ENCODE measurements at regions not wholly inside any gene's neighbourhood (a gene's known extent, or its start where the extent isn't known, plus 50 kb on each side); places are given as distances from the start of the nearest gene placed in this dataset.

GRCh38 chr5:87786471-87786870, 373.7 kb upstream of the CCNH start:
- H3K9me2 ChIP-seq (ENCODE audit: insufficient read depth, low read length) = no peaks in the 10 kb centered on the region
- no peak overlapping the region for H3K4me2 ChIP-seq (ENCODE audit: low read length)
- H3K27ac ChIP-seq (ENCODE audit: low read depth, low read length, poor library complexity, severe bottlenecking) = no peak overlapping the region
- BruUV-seq (replicated peaks) = no TSS peak
- H2AFZ ChIP-seq (ENCODE audit: low read length) = no peak overlapping the region
- H3K36me3 ChIP-seq (ENCODE audit: insufficient read depth, low read length) = no peaks in the 10 kb centered on the region
- intact Hi-C loops (cut with micrococcal nuclease; ENCODE audit: unreplicated experiment) = loop anchor here (10.0 kb wide), 2 partner anchors 358 to 938 kb away; no protein-coding TSS in a partner anchor
- H4K20me1 ChIP-seq (ENCODE audit: insufficient read depth, low read length) = no peaks in the 10 kb centered on the region
- POLR2A ChIA-PET = interaction anchor here (0.6 to 1.1 kb wide), 2 partner anchors 21 to 892 kb away, joined by 3 to 4 read pairs; no protein-coding TSS in a partner anchor
- no peaks in the 10 kb centered on the region for H3K79me2 ChIP-seq (ENCODE audit: insufficient read depth, low read depth, low read length)
- no peak for DNase-seq (ENCODE audit: low spot score)
- CTCF ChIA-PET (ENCODE audit: unreplicated experiment) = no interaction called here
- no peak overlapping the region for H3K4me3 ChIP-seq (ENCODE audit: low read depth, low read length, poor library complexity, severe bottlenecking)
- TF ChIP-seq CTCF (conservative IDR thresholded peaks at IDR 0.05; ENCODE audit: low read length) (no peak), EZH2phosphoT487 (IDR thresholded peaks at IDR 0.05; ENCODE audit: borderline replicate concordance, low read depth, low read length) (no peak)
- no peaks in the 10 kb centered on the region for H3K4me1 ChIP-seq (ENCODE audit: insufficient read depth, low read length, poor library complexity, severe bottlenecking)
- no peaks in the 10 kb centered on the region for H3K9me3 ChIP-seq (ENCODE audit: low read length)

- Histone ChIP-seq H4K20me1 (ENCODE audit: insufficient read depth, low read length) (no peaks in the 10 kb centered on the region), H3K9me3 (ENCODE audit: low read length) (no peaks in the 10 kb centered on the region), H3K79me2 (ENCODE audit: insufficient read depth, low read depth, low read length) (no peaks in the 10 kb centered on the region), H3K4me3 (ENCODE audit: low read depth, low read length, poor library complexity, severe bottlenecking) (no peak overlapping the region), H3K4me2 (ENCODE audit: low read length) (no peak overlapping the region), H3K27ac (ENCODE audit: low read depth, low read length, poor library complexity, severe bottlenecking) (no peak overlapping the region), H3K36me3 (ENCODE audit: insufficient read depth, low read length) (no peaks in the 10 kb centered on the region), H3K9me2 (ENCODE audit: insufficient read depth, low read length) (no peaks in the 10 kb centered on the region), H3K4me1 (ENCODE audit: insufficient read depth, low read length, poor library complexity, severe bottlenecking) (no peaks in the 10 kb centered on the region), H2AFZ (ENCODE audit: low read length) (no peak overlapping the region)
- POLR2A ChIA-PET = interaction anchor here (0.5 to 1.1 kb wide), 2 partner anchors 22 to 39 kb away, joined by 3 to 4 read pairs; no protein-coding TSS in a partner anchor
- BruUV-seq (replicated peaks) = no TSS peak
- intact Hi-C loops (cut with micrococcal nuclease; ENCODE audit: unreplicated experiment) = loop anchor here (10.0 kb wide), 2 partner anchors 359 to 939 kb away; no protein-coding TSS in a partner anchor
- CTCF ChIA-PET (ENCODE audit: unreplicated experiment) = no interaction called here
- DNase-seq (ENCODE audit: low spot score) = no peak
- TF ChIP-seq EZH2phosphoT487 (IDR thresholded peaks at IDR 0.05; ENCODE audit: borderline replicate concordance, low read depth, low read length) (no peak), CTCF (conservative IDR thresholded peaks at IDR 0.05; ENCODE audit: low read length) (no peak)
These were observed 373.0 kb upstream of the CCNH start for GRCh38 chr5:87785554-87786335.

All from OCI-LY7 (cell line).